Stimulated activated CD4-positive, alpha-beta T cell treated with anti-CD3 and anti-CD28 coated beads, Interleukin-4, amount 100 ng/mL, for 48 hours (primary cell): ENCODE measurements at regions not wholly inside any gene's neighbourhood (a gene's known extent, or its start where the extent isn't known, plus 50 kb on each side); places are given as distances from the start of the nearest gene placed in this dataset.
"Not testable (repeated sequence)": the region's sequence is repeated elsewhere in the genome, so short reads cannot be mapped to it uniquely, and the experiment has no call there.

ENCODE experiments used
- DNase-seq, 2 donors: peaks; one replicate each; pipeline ENCODE4 v3.0.0-alpha.2; 2020; ENCODE audit warnings: low read depth in 2 of 2

DNA sequence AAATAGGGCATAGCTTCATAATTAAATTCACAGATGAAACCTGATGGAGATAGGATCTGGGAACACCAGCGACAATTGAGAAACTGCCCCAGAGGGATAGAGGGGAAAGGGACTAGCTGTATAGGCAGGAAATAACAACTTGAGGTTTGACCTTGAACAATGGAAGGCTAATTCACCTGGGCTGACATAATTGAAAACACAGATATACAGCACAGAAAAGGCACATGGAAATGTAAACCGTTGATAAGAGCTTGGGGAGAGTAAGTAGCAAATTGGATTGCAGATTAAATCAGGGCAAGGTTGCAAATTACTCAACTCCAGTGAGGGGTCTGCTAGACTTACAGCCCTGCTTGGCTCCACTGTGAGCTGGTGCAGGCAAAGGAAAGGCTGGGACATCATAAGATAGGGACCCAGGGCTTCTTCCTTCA lies 246.7 kb downstream of the DLEU7 start:
- no peak for DNase-seq

DNA sequence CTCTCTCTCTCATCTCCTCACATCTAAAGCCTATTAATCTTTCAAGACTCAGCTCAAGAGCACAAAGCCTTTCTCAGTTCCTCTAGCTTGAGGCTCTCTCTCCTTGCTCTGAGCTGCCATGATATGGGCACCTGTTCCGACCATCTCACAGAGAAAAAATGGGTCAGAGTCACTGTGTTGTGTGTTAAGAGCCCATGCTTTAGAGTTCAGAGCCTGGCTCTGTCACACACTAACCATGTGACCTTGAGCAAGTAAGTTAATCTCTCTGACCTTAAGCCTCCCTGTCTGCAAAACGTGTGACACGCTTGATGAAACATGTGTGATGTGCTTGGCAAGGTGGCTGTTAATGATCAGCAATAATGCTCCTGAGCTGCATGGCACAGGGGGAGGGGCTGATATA lies 245.2 kb downstream of the DLEU7 start:
- no peak for DNase-seq

- no peak for DNase-seq
Observed at GRCh38 chr13:50599046-50599445, 244.4 kb downstream of the DLEU7 start.

DNA sequence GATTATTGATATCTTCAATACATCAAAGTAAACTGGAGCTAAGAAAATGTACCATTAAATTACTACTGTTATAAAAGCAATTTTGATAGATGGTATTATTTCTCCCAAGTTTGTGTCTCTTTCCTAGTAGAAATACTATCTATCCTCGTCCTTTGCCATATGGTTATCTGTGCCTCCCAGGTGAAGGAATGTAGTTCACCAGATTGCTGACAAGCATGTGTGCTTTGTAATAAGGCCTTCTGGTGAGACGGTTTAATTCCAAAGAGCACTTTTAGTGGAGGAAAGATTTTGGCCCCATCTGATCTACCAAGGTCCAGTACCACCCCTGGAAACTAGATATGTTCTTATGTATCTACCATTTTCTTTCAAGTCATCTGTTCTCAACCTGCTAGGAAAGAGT lies 243.6 kb downstream of the DLEU7 start:
- no peak for DNase-seq

DNA sequence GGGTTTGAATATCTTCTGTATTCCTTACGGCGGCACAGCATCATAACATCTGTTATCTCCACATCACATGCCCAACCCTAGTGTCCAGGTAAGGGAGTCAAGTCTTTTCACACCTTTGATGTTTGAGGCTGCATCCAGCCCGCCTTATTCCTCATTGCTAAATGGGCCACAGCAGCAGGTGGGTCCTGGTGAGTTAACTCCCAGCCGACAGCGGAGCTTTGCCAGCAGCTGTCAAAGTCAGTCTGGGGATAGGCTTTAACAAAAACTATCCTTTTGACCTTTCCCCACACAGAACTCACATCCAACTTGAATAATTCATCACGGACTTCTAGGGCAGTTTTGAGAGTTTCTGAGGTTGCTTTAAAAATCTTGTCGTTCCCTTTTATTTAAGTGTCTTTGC lies 235.1 kb downstream of the DLEU7 start:
- DNase-seq = no peak

DNA sequence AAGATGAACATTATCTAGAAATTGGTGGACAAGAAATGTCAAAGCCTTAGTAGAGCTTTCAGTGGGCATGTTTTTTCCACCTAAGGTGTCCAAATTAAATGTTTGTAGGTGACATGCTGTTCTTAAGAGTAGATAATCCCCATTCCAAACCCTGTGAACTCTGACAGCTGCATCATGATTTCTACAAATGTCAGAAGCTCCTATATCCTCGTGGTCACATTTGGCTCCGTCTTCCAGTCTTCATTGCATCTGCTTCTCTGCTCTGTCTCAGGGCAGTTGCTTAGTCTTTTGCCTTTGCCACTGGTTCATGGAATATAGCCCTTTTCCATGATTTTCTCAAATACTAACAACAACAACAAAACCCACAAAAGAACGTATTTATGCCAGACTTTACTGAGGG lies 234.5 kb downstream of the DLEU7 start:
- no peak for DNase-seq

- DNase-seq = no peak
Observed at GRCh38 chr13:50610238-50610637, 233.3 kb downstream of the DLEU7 start.

DNA sequence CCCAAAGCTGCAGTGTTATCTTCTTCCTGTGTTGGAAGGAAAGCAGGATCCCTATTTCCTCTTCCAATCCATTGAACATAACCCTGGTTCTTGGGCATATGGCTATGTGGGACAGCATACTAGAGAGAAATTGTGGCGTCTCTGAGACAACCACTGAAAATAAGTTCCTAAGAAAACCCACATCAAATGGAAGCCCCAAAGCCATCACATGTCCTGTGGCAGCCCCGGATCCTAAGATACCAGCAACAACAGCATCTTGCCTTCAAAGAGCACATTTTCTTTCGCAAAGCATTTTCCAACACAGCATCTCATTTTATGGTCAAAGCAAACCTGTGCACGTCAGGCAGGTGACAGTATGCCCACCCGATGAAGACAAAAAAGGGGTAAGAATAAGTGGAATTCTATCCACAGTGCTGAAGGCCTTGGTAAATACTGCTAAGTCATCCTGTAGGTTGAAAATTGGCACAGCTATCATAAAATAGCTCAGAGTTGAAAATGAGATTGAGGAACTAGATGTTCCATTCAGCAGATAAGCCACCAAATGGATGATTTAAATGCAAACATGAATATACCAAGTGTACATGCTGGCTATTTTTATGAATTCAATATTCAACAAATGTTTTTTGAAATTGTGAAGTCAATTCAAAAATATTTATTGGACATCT lies 232.2 kb downstream of the DLEU7 start:
- DNase-seq = no peak

DNA sequence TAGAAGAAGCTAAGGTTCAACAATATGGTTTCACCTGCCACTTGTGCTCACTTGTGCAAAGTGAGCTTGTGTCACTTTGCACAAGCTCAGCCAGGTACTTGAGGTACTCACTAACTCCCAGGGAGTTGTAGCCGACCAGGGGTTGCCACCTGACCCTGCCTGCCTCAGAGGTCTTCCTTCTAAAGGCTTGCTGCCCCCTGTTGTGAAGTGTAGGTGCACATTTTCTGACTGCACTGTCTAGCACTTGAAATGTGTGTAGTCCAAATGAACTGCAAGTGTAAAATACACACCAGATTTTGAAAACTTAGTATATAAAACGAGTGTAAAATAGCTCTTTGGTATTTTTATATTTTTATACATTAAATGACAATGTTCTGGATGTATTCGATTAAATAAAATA lies 230.8 kb downstream of the DLEU7 start:
- no peak for DNase-seq

DNA sequence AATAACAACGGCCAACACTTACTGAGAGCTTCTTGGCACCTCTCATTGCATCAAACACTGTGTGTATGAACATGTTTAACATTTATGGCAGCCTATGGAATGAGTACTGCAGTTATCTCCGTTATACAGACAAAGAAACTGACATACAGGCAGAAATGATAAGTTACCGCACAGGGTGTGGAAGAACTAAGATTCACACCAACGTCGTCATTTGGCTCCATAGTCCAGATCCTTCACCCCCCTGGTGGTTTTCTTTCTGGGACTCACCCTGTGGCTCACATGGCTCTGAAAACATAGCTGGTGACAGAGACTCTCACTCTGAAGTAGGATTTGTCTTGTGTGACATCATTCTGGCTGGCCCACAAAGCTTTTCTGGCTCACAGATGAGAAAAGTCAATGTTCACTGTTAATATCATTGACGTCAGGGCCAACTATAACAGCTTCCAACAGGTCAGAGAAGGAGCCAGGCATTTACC lies 230.1 kb downstream of the DLEU7 start:
- DNase-seq = no peak

- no peak for DNase-seq
Observed at GRCh38 chr13:50615234-50615633, 228.3 kb downstream of the DLEU7 start.

- DNase-seq = no peak
Observed at GRCh38 chr13:50616101-50616500, 227.4 kb downstream of the DLEU7 start.

- no peak for DNase-seq
Observed at GRCh38 chr13:50617134-50617721, 226.3 kb downstream of the DLEU7 start.

DNA sequence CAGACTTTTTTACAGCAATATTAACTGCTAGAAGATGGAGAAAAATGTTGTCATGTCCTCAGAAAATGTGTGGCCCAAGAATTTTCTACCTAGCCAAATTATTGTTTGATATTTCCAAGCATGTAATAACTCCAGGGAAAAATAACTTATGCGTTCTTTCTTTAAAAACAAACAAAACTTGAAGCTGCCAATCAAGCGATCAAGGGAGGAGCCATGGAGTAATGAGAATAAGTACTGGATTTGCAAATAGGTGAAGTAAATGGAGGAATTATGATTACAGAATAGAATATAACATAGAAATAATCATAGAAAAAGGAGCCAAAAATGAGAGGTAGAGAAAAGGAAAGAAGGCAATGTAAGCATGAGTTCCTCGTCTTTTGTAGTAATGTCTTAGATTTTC lies 225.3 kb downstream of the DLEU7 start:
- DNase-seq = no peak

DNA sequence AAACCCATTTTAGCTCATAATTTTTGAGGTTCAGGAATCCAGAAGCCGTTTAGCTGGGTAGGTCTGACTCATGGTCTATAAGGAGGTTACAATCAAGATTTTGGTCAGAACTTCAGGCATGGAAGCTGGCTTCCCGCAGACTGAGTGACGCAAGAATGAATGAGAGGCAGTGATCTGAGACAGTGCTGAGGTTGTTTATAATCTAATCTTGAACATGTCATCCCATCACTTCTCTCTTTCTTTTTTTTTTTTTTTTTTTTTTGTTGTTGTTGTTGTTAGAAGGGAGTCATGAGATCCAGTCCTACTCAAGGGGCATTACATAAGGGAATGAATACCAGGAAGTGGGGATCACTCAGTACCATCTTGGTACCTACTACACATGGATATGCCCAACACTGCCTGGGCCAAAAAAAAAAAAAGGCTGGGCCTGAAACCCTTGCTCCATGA lies 217.4 kb downstream of the DLEU7 start:
- no peak for DNase-seq

- no peak for DNase-seq
Observed at GRCh38 chr13:50627111-50627510, 216.4 kb downstream of the DLEU7 start.

GRCh38 chr13:50628512-50628911 lies 215.0 kb downstream of the DLEU7 start:
- DNase-seq = not testable (repeated sequence)

- DNase-seq = no peak
Observed at GRCh38 chr13:50629497-50629896, 214.0 kb downstream of the DLEU7 start.

DNA sequence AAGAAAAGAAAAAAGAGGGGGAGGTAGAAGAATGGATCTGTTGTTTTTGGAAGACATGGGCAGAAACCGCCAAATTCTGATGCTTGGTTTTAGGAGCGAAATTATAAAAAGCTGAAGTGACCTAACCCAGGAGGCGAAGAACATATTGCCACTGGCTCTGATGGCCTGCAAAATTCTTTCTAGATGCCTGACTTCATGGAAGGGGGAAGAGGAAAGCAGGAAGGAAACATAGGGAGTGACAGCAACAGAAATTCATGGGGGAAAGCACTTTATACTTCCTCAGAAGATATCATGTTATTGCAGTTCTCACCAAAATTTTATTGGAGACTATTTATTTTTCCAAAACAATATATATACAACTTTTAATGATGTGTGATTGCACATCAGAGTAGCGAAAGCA lies 213.5 kb downstream of the DLEU7 start:
- DNase-seq = no peak

- DNase-seq = no peak
Observed at GRCh38 chr13:50631041-50631440, 212.5 kb downstream of the DLEU7 start.

- DNase-seq = no peak
Observed at GRCh38 chr13:50634339-50634738, 209.2 kb downstream of the DLEU7 start.

DNA sequence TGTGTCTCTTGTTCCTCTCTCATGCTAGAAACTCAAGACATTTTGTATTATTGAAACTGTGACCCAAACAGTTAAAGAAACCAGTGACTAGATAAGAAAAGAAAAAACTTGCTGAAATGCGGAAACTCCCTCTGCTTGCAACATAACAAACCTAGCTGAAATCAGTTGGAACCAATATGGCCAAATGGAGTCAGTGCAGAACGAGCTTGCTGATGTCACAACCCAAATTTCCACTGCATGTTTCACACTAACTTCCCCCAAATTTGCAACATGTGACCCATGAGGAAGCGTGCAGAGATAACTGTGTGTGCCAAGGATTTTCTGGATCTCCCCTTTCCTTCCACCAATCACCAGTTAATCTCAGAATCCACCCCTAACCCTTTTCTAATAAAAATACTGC lies 208.0 kb downstream of the DLEU7 start:
- DNase-seq = no peak

GRCh38 chr13:50636007-50636704 lies 207.3 kb downstream of the DLEU7 start:
- DNase-seq = no peak
